ENCODE measurements at regions not wholly inside any gene's neighbourhood (a gene's known extent, or its start where the extent isn't known, plus 50 kb on each side); places are given as distances from the start of the nearest gene placed in this dataset.
"Not testable (repeated sequence)": the region's sequence is repeated elsewhere in the genome, so short reads cannot be mapped to it uniquely, and the experiment has no call there.

- not testable (repeated sequence) for DNase-seq (ENCODE audit: low spot score)
These were observed 67.4 kb upstream of the ZNF169 start for GRCh38 chr9:94191706-94192105.

- no peak for DNase-seq (ENCODE audit: low spot score)
These were observed 60.7 kb upstream of the ZNF169 start for GRCh38 chr9:94198414-94198813.

- DNase-seq (ENCODE audit: low spot score): no peak
These were observed 59.3 kb upstream of the ZNF169 start for GRCh38 chr9:94199776-94200175.

- no peak for DNase-seq (ENCODE audit: low spot score)
These were observed 54.9 kb upstream of the ZNF169 start for GRCh38 chr9:94204174-94204573.

- no peak for DNase-seq (ENCODE audit: low spot score)
These were observed 51.3 kb upstream of the ZNF169 start for GRCh38 chr9:94207781-94208180.
